Parathyroid adenoma (tissue), 2 donors: ENCODE measurements at regions not wholly inside any gene's neighbourhood (a gene's known extent, or its start where the extent isn't known, plus 50 kb on each side); places are given as distances from the start of the nearest gene placed in this dataset.

Experiments
- H2AFZ ChIP-seq: fragments of 300-600 bp; sonication (generic); one replicate; pipeline ENCODE4 v1.7.0; 2017; ENCODE audit warnings: antibody characterized with exemption, mild to moderate bottlenecking
- H3K27ac ChIP-seq: fragments of 300-600 bp; sonication (generic); one replicate; pipeline ENCODE4 v1.7.0; 2017
- H3K27me3 ChIP-seq: fragments of 300-600 bp; sonication (generic); one replicate; pipeline ENCODE4 v1.7.0; 2017; ENCODE audit warnings: low read length; ENCODE audit not compliant: control insufficient read depth, insufficient read depth
- H3K36me3 ChIP-seq: fragments of 300-600 bp; sonication (generic); one replicate; pipeline ENCODE4 v1.7.0; 2017; ENCODE audit warnings: low read length; ENCODE audit not compliant: control insufficient read depth, insufficient read depth
- H3K4me1 ChIP-seq: fragments of 300-600 bp; sonication (generic); one replicate; pipeline ENCODE4 v1.7.0; 2017; ENCODE audit warnings: control low read depth
- H3K4me2 ChIP-seq: fragments of 300-600 bp; sonication (generic); one replicate; pipeline ENCODE4 v1.7.0; 2017; ENCODE audit warnings: low read length
- H3K4me3 ChIP-seq: fragments of 300-600 bp; sonication (generic); one replicate; pipeline ENCODE4 v1.7.0; 2017; ENCODE audit warnings: low read depth, low read length
- H3K79me2 ChIP-seq: fragments of 300-600 bp; sonication (generic); one replicate; pipeline ENCODE4 v1.7.0; 2017; ENCODE audit warnings: control low read depth
- H3K9ac ChIP-seq: fragments of 300-600 bp; sonication (generic); one replicate; pipeline ENCODE4 v1.7.0; 2017; ENCODE audit warnings: mild to moderate bottlenecking
- H3K9me3 ChIP-seq: fragments of 300-600 bp; sonication (generic); one replicate; pipeline ENCODE4 v1.7.0; 2017; ENCODE audit warnings: low read length; ENCODE audit not compliant: control insufficient read depth
- CTCF ChIP-seq: fragments of 300-600 bp; sonication (generic); IDR thresholded peaks from one replicate; pipeline ENCODE4 v1.7.0; 2017; ENCODE audit warnings: antibody characterized with exemption, mild to moderate bottlenecking
- donor health status: primary hyperparathyroidism.

GRCh38 chr10:2746638-2747037 is 320.7 kb upstream of the PFKP start:
- Histone ChIP-seq H3K9ac (no peak overlapping the region), H3K36me3 (no peaks in the 10 kb centered on the region), H3K79me2 (no peaks in the 10 kb centered on the region), H3K27ac (no peak overlapping the region), H3K9me3 (no peaks in the 10 kb centered on the region), H3K27me3 (no peaks in the 10 kb centered on the region), H3K4me2 (no peak overlapping the region), H2AFZ (no peak overlapping the region), H3K4me1 (no peaks in the 10 kb centered on the region), H3K4me3 (no peak overlapping the region)
- no peak for TF ChIP-seq CTCF

- Histone ChIP-seq H2AFZ (no peak overlapping the region), H3K27ac (no peak overlapping the region), H3K79me2 (no peaks in the 10 kb centered on the region), H3K9me3 (no peaks in the 10 kb centered on the region), H3K27me3 (no peaks in the 10 kb centered on the region), H3K36me3 (no peaks in the 10 kb centered on the region), H3K4me2 (no peak overlapping the region), H3K9ac (no peak overlapping the region), H3K4me1 (no peaks in the 10 kb centered on the region), H3K4me3 (no peak overlapping the region)
- no peak for TF ChIP-seq CTCF
These were observed 321.7 kb upstream of the PFKP start for GRCh38 chr10:2745666-2746065.

DNA sequence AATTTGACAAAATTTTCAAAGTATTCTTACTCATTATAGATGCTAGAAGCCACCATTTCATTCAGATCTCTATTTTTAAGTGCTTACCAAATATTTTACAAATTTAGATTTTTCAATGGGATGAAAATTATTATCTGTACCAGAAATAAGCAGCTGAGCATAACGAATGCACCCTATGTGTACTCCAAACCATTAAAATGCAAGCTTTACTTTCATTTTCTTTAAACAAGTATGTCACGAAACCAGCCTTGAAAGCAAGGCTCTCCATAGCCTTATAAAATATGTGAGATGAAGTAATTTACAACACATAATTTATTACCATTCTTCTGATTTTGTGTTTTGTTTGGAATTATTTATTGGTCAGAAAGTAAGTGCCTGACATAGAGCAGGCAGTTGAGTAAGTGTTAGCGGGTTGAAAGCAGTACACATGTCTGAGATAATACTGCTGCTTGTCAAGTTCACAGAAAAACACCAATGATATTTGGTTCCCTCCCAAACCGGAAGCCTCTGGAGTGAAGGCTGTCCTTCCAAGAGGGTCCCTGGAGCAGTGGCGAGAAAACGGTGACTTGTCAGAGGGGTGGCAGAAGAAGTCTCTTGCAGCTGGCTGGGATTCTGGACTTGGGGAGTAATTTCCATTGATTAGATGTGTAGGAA is 322.7 kb upstream of the PFKP start:
- Histone ChIP-seq H3K79me2 (no peaks in the 10 kb centered on the region), H3K36me3 (no peaks in the 10 kb centered on the region), H3K9ac (no peak overlapping the region), H3K4me3 (no peak overlapping the region), H3K4me1 (no peaks in the 10 kb centered on the region), H3K27me3 (no peaks in the 10 kb centered on the region), H2AFZ (no peak overlapping the region), H3K4me2 (no peak overlapping the region), H3K9me3 (no peaks in the 10 kb centered on the region), H3K27ac (no peak overlapping the region)
- no peak for TF ChIP-seq CTCF

DNA sequence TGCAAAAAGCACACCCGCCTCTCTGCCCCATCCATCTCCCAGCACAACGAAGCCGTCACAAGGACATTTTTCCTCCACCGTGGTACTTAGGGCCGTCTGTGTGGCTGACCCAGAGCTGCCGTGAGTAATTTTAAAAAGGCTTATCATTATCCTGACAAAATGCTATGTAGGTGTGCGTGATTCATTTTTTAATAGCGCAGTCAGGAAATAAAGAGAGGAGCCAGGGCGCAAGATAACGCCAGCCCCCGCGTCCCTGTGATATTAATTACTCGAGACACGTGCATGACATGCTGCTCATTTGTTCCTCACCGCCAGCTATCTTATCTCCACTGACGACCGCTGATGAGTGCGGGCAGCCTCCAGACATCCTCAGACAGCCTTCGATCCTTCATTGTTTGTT is 332.7 kb upstream of the PFKP start:
- H2AFZ ChIP-seq = no peak overlapping the region
- no peaks in the 10 kb centered on the region for H3K36me3 ChIP-seq
- H3K4me1 ChIP-seq = no peaks in the 10 kb centered on the region
- no peaks in the 10 kb centered on the region for H3K27me3 ChIP-seq
- no peak for TF ChIP-seq CTCF
- no peak overlapping the region for H3K27ac ChIP-seq
- no peak overlapping the region for H3K4me3 ChIP-seq
- no peaks in the 10 kb centered on the region for H3K9me3 ChIP-seq
- H3K4me2 ChIP-seq = no peak overlapping the region
- H3K79me2 ChIP-seq = no peaks in the 10 kb centered on the region
- no peak overlapping the region for H3K9ac ChIP-seq

GRCh38 chr10:2733278-2733963 is 333.9 kb upstream of the PFKP start:
- no peaks in the 10 kb centered on the region for H3K9me3 ChIP-seq
- H3K36me3 ChIP-seq = no peaks in the 10 kb centered on the region
- no peaks in the 10 kb centered on the region for H3K79me2 ChIP-seq
- H2AFZ ChIP-seq = no peak overlapping the region
- TF ChIP-seq CTCF = no peak
- H3K4me3 ChIP-seq = no peak overlapping the region
- no peak overlapping the region for H3K4me2 ChIP-seq
- no peaks in the 10 kb centered on the region for H3K4me1 ChIP-seq
- no peak overlapping the region for H3K27ac ChIP-seq
- H3K9ac ChIP-seq = no peak overlapping the region
- no peaks in the 10 kb centered on the region for H3K27me3 ChIP-seq
